ENCODE measurements at regions not wholly inside any gene's neighbourhood (a gene's known extent, or its start where the extent isn't known, plus 50 kb on each side); places are given as distances from the start of the nearest gene placed in this dataset.
"Not testable (repeated sequence)": the region's sequence is repeated elsewhere in the genome, so short reads cannot be mapped to it uniquely, and the experiment has no call there.

GRCh38 chr10:53033396-53033795 lies 260.8 kb upstream of the MBL2 start:
- WGBS (ENCODE audit: insufficient coverage), result no CpG with 5 or more reads among the region's 2 CpGs

GRCh38 chr10:53029872-53030849 lies 257.6 kb upstream of the MBL2 start:
- WGBS (ENCODE audit: insufficient coverage), result 32% methylated on average over 5 of the region's 8 CpGs
- H3K4me1 ChIP-seq (ENCODE audit: control insufficient read depth, insufficient read depth, low read length); H3K27ac ChIP-seq (ENCODE audit: low read length); H3K27me3 ChIP-seq (ENCODE audit: control insufficient read depth, insufficient read depth, low read length); H3K36me3 ChIP-seq (ENCODE audit: control insufficient read depth, insufficient read depth, low read length); H3K9me3 ChIP-seq (replicated peaks; ENCODE audit: control insufficient read depth, low read depth, low read length); H3K4me3 ChIP-seq (ENCODE audit: low read length): not testable (repeated sequence)
- peak; percentile 20 for DNase-seq

More at GRCh38 chr10:53033396-53033795, 260.8 kb upstream of the MBL2 start:
- no peaks in the 10 kb centered on the region for H3K9me3 ChIP-seq (replicated peaks; ENCODE audit: control insufficient read depth, low read depth, low read length)
- no peaks in the 10 kb centered on the region for H3K27me3 ChIP-seq (ENCODE audit: control insufficient read depth, insufficient read depth, low read length)
- no peak for DNase-seq
- no peak overlapping the region for H3K27ac ChIP-seq (ENCODE audit: low read length)
- H3K4me3 ChIP-seq (ENCODE audit: low read length), result no peak overlapping the region
- H3K4me1 ChIP-seq (ENCODE audit: control insufficient read depth, insufficient read depth, low read length), result no peaks in the 10 kb centered on the region
- no peaks in the 10 kb centered on the region for H3K36me3 ChIP-seq (ENCODE audit: control insufficient read depth, insufficient read depth, low read length)

GRCh38 chr10:53029449-53029848 lies 256.9 kb upstream of the MBL2 start:
- no peaks in the 10 kb centered on the region for H3K27me3 ChIP-seq (ENCODE audit: control insufficient read depth, insufficient read depth, low read length)
- H3K27ac ChIP-seq (ENCODE audit: low read length), result no peak overlapping the region
- H3K36me3 ChIP-seq (ENCODE audit: control insufficient read depth, insufficient read depth, low read length), result no peaks in the 10 kb centered on the region
- WGBS (ENCODE audit: insufficient coverage), result 84% methylated on average over 9 of the region's 9 CpGs
- no peaks in the 10 kb centered on the region for H3K9me3 ChIP-seq (replicated peaks; ENCODE audit: control insufficient read depth, low read depth, low read length)
- no peak overlapping the region for H3K4me3 ChIP-seq (ENCODE audit: low read length)
- no peak for DNase-seq
- H3K4me1 ChIP-seq (ENCODE audit: control insufficient read depth, insufficient read depth, low read length), result no peaks in the 10 kb centered on the region

- not testable (repeated sequence) for H3K27ac ChIP-seq (ENCODE audit: low read length); H3K27me3 ChIP-seq (ENCODE audit: control insufficient read depth, insufficient read depth, low read length)
Observed at GRCh38 chr10:53025765-53026164, 253.2 kb upstream of the MBL2 start.

GRCh38 chr10:53025172-53025711 lies 252.7 kb upstream of the MBL2 start:
- Histone ChIP-seq H3K36me3 (ENCODE audit: control insufficient read depth, insufficient read depth, low read length) (no peaks in the 10 kb centered on the region), H3K27ac (ENCODE audit: low read length) (no peak overlapping the region), H3K9me3 (replicated peaks; ENCODE audit: control insufficient read depth, low read depth, low read length) (no peaks in the 10 kb centered on the region), H3K4me1 (ENCODE audit: control insufficient read depth, insufficient read depth, low read length) (no peaks in the 10 kb centered on the region), H3K4me3 (ENCODE audit: low read length) (no peak overlapping the region), H3K27me3 (ENCODE audit: control insufficient read depth, insufficient read depth, low read length) (no peaks in the 10 kb centered on the region)
- DNase-seq, result peak; percentile 22
- 0% methylated on average over 2 of the region's 9 CpGs for WGBS (ENCODE audit: insufficient coverage)

More at GRCh38 chr10:53025765-53026164, 253.2 kb upstream of the MBL2 start:
- not testable (repeated sequence) for H3K4me1 ChIP-seq (ENCODE audit: control insufficient read depth, insufficient read depth, low read length); DNase-seq; H3K36me3 ChIP-seq (ENCODE audit: control insufficient read depth, insufficient read depth, low read length); H3K9me3 ChIP-seq (replicated peaks; ENCODE audit: control insufficient read depth, low read depth, low read length); H3K4me3 ChIP-seq (ENCODE audit: low read length)
- WGBS (ENCODE audit: insufficient coverage), result 93% methylated on average over 3 of the region's 6 CpGs

GRCh38 chr10:53023411-53023810 lies 250.8 kb upstream of the MBL2 start:
- Histone ChIP-seq H3K4me1 (ENCODE audit: control insufficient read depth, insufficient read depth, low read length) (no peaks in the 10 kb centered on the region), H3K27me3 (ENCODE audit: control insufficient read depth, insufficient read depth, low read length) (no peaks in the 10 kb centered on the region), H3K4me3 (ENCODE audit: low read length) (no peak overlapping the region), H3K36me3 (ENCODE audit: control insufficient read depth, insufficient read depth, low read length) (no peaks in the 10 kb centered on the region), H3K27ac (ENCODE audit: low read length) (no peak overlapping the region), H3K9me3 (replicated peaks; ENCODE audit: control insufficient read depth, low read depth, low read length) (no peaks in the 10 kb centered on the region)
- 100% methylated on average over 1 of the region's 2 CpGs for WGBS (ENCODE audit: insufficient coverage)
- DNase-seq, result no peak

- no peaks in the 10 kb centered on the region for H3K9me3 ChIP-seq (replicated peaks; ENCODE audit: control insufficient read depth, low read depth, low read length)
- no peak overlapping the region for H3K4me3 ChIP-seq (ENCODE audit: low read length)
- H3K36me3 ChIP-seq (ENCODE audit: control insufficient read depth, insufficient read depth, low read length), result no peaks in the 10 kb centered on the region
- H3K27me3 ChIP-seq (ENCODE audit: control insufficient read depth, insufficient read depth, low read length), result no peaks in the 10 kb centered on the region
- WGBS (ENCODE audit: insufficient coverage), result 60% methylated on average over 3 of the region's 5 CpGs
- no peak overlapping the region for H3K27ac ChIP-seq (ENCODE audit: low read length)
- no peak for DNase-seq
- no peaks in the 10 kb centered on the region for H3K4me1 ChIP-seq (ENCODE audit: control insufficient read depth, insufficient read depth, low read length)
Observed at GRCh38 chr10:53022611-53023088, 250.1 kb upstream of the MBL2 start.

GRCh38 chr10:53013201-53013810 lies 240.7 kb upstream of the MBL2 start:
- Histone ChIP-seq H3K4me3 (ENCODE audit: low read length) (no peak overlapping the region), H3K27me3 (ENCODE audit: control insufficient read depth, insufficient read depth, low read length) (no peaks in the 10 kb centered on the region), H3K9me3 (replicated peaks; ENCODE audit: control insufficient read depth, low read depth, low read length) (no peaks in the 10 kb centered on the region), H3K27ac (ENCODE audit: low read length) (no peak overlapping the region), H3K36me3 (ENCODE audit: control insufficient read depth, insufficient read depth, low read length) (no peaks in the 10 kb centered on the region), H3K4me1 (ENCODE audit: control insufficient read depth, insufficient read depth, low read length) (no peaks in the 10 kb centered on the region)
- no peak for DNase-seq
- no CpG with 5 or more reads among the region's 3 CpGs for WGBS (ENCODE audit: insufficient coverage)

GRCh38 chr10:53009961-53010907 lies 237.7 kb upstream of the MBL2 start:
- no peaks in the 10 kb centered on the region for H3K27me3 ChIP-seq (ENCODE audit: control insufficient read depth, insufficient read depth, low read length)
- no peaks in the 10 kb centered on the region for H3K9me3 ChIP-seq (replicated peaks; ENCODE audit: control insufficient read depth, low read depth, low read length)
- no peak for DNase-seq
- no peaks in the 10 kb centered on the region for H3K4me1 ChIP-seq (ENCODE audit: control insufficient read depth, insufficient read depth, low read length)
- H3K27ac ChIP-seq (ENCODE audit: low read length), result no peak overlapping the region
- H3K36me3 ChIP-seq (ENCODE audit: control insufficient read depth, insufficient read depth, low read length), result no peaks in the 10 kb centered on the region
- no CpG with 5 or more reads among the region's 4 CpGs for WGBS (ENCODE audit: insufficient coverage)
- no peak overlapping the region for H3K4me3 ChIP-seq (ENCODE audit: low read length)

Data from muscle of leg (tissue), 3 donors.